B cell (primary cell): ENCODE measurements at regions not wholly inside any gene's neighbourhood (a gene's known extent, or its start where the extent isn't known, plus 50 kb on each side); places are given as distances from the start of the nearest gene placed in this dataset.

Experiments used
- ATAC-seq: fragments of 200-7000 bp; cut with Tn5 transposase; one replicate; pipeline ENCODE4 v1.10.0; 2021; ENCODE audit warnings: low read depth, mild to moderate bottlenecking, moderate number of reproducible peaks, moderate library complexity
- CTCF ChIA-PET: fragments of 350-600 bp; sonication (Branson Sonifier 250); formaldehyde crosslinking; loops from one replicate; lab custom pipeline; 2021; ENCODE audit warnings: antibody characterized with exemption, inconsistent platforms; lab: Charles Lee
- POLR2A ChIA-PET: fragments of 350-600 bp; sonication (Branson Sonifier 250); formaldehyde crosslinking; loops from one replicate; lab custom pipeline; 2021; ENCODE audit warnings: antibody characterized with exemption; lab: Charles Lee
- DNase-seq: peaks from one replicate; pipeline ENCODE4 v3.0.0; 2013
- H2AFZ ChIP-seq: 2 replicates; pipeline ENCODE4 v1.6.1; 2012; ENCODE audit warnings: mild to moderate bottlenecking, low read depth, low read length; ENCODE audit not compliant: insufficient read depth, poor library complexity, severe bottlenecking
- H3K27ac ChIP-seq, 2 donors: 1 replicate in 1 of 2; 2 replicates in 1 of 2; pipeline ENCODE4 v1.5.1; 2012 to 2013; ENCODE audit warnings: low read length in 2 of 2, mild to moderate bottlenecking in 2 of 2, moderate library complexity in 1 of 2
- H3K27me3 ChIP-seq, 4 experiments: fragments of 200-600 bp in 1 of 4; sonication (generic) in 1 of 4; replicated peaks in 1 of 4; 1 replicate in 2 of 4; 2 replicates in 2 of 4; pipeline versions ENCODE4 v1.6.1 to v1.7.0; 2013 to 2016; ENCODE audit warnings: low read length in 3 of 4, mild to moderate bottlenecking in 2 of 4, mixed read lengths in 1 of 4, moderate library complexity in 1 of 4; ENCODE audit not compliant: insufficient read depth in 4 of 4, control insufficient read depth in 3 of 4; ENCODE audit errors: control extremely low read depth in 1 of 4
- H3K36me3 ChIP-seq, 2 experiments: replicated peaks in 1 of 2; 1 replicate in 1 of 2; 2 replicates in 1 of 2; pipeline versions ENCODE4 v1.6.1 to v1.7.1; 2013; ENCODE audit warnings: low read length in 1 of 2; ENCODE audit not compliant: insufficient read depth in 2 of 2, control insufficient read depth in 1 of 2; ENCODE audit errors: control extremely low read depth in 1 of 2, extremely low read depth in 1 of 2
- H3K4me1 ChIP-seq, 2 donors: fragments of 200-600 bp in 1 of 2; sonication (generic) in 1 of 2; 1 replicate in 1 of 2; 2 replicates in 1 of 2; pipeline versions ENCODE4 v1.5.1 to v1.6.1; 2013 to 2017; ENCODE audit warnings: low read length in 2 of 2; ENCODE audit not compliant: control insufficient read depth in 2 of 2, insufficient read depth in 2 of 2
- H3K4me2 ChIP-seq: replicated peaks from 2 replicates; pipeline ENCODE3; 2012; ENCODE audit warnings: mild to moderate bottlenecking, low read depth, low read length; ENCODE audit not compliant: poor library complexity, severe bottlenecking
- H3K4me3 ChIP-seq, 5 experiments: fragments of 200-600 bp in 1 of 5; sonication (generic) in 1 of 5; 1 replicate in 3 of 5; 2 replicates in 2 of 5; pipeline versions ENCODE4 v1.5.1 to v1.7.0; 2011 to 2016; ENCODE audit warnings: low read length in 4 of 5, mild to moderate bottlenecking in 4 of 5, low read depth in 2 of 5, control low read depth in 1 of 5, moderate library complexity in 1 of 5; ENCODE audit not compliant: insufficient read depth in 1 of 5; ENCODE audit errors: control extremely low read depth in 1 of 5, extremely low read depth in 1 of 5
- H3K79me2 ChIP-seq: fragments of 200-600 bp; sonication (generic); one replicate; pipeline ENCODE4 v1.6.0; 2016; ENCODE audit warnings: low read length; ENCODE audit not compliant: control insufficient read depth, insufficient read depth
- H3K9ac ChIP-seq: fragments of 200-600 bp; sonication (generic); 2 replicates; pipeline ENCODE4 v1.6.1; 2017; ENCODE audit warnings: mild to moderate bottlenecking, low read length, moderate library complexity
- H3K9me3 ChIP-seq, 3 donors: one replicate each; pipeline versions ENCODE4 v1.6.1 to v1.7.1; 2013; ENCODE audit warnings: low read length in 2 of 3; ENCODE audit not compliant: control insufficient read depth in 2 of 3, insufficient read depth in 1 of 3; ENCODE audit errors: control extremely low read depth in 1 of 3
- H4K20me1 ChIP-seq: 2 replicates; pipeline ENCODE4 v1.6.0; 2012; ENCODE audit warnings: mild to moderate bottlenecking, low read length; ENCODE audit not compliant: insufficient read depth, control insufficient read depth, poor library complexity, severe bottlenecking
- H3K27ac Mint-ChIP-seq: one replicate; pipeline ENCODE4 v1.8.0; 2021; ENCODE audit warnings: mixed read lengths
- H3K27me3 Mint-ChIP-seq: one replicate; pipeline ENCODE4 v1.8.0; 2021; ENCODE audit warnings: mixed read lengths
- H3K4me1 Mint-ChIP-seq: one replicate; pipeline ENCODE4 v1.8.0; 2021; ENCODE audit warnings: mixed read lengths
- H3K4me3 Mint-ChIP-seq: one replicate; pipeline ENCODE4 v1.8.0; 2021; ENCODE audit warnings: mixed read lengths
- H3K9me3 Mint-ChIP-seq: one replicate; pipeline ENCODE4 v1.8.0; 2022; ENCODE audit warnings: mixed read lengths; ENCODE audit not compliant: insufficient read depth
- CTCF ChIP-seq: fragments of 200-600 bp; IDR thresholded peaks from one replicate; pipeline ENCODE4 v1.8.0; 2022; ENCODE audit warnings: antibody characterized with exemption, mild to moderate bottlenecking
- EZH2 ChIP-seq: IDR thresholded peaks from 2 replicates; pipeline ENCODE4 v1.6.1; 2012; ENCODE audit warnings: borderline replicate concordance, low read depth, mild to moderate bottlenecking, moderate library complexity, low read length; ENCODE audit not compliant: insufficient read depth, poor library complexity, severe bottlenecking
- WGBS: methylation state at CpG from one replicate; pipeline ENCODE4 v1.1.5; 2013; ENCODE audit warnings: missing lambda C conversion rate; ENCODE audit not compliant: insufficient coverage; 5-methylcytosine and 5-hydroxymethylcytosine counted together
- intact Hi-C: fragments of 100-400 bp; cut with micrococcal nuclease; formaldehyde crosslinking; loops from one replicate; pipeline ENCODE4 v1.10.0; 2022

DNA sequence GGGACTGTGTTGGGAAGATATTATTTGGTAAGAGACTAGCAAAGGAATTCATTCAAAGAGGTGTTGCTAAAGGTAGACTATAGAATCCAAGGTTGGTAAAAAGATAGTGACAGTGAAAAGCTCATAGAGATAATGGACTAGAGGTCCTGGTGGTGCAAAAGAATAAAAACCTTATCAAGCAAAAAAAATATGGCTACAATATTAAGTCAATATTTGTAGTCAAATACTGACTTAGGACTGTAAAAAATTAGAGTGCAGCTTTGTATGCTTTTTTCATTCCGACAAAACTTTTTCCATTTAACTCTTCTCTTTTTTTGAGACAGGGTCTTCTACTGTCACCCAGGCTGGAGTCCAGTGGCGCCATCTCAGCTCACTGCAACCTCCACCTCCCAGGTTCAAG lies 444.0 kb upstream of the AGTR1 start:
- no peak overlapping the region for H2AFZ ChIP-seq
- H3K36me3 ChIP-seq, result no peaks in the 10 kb centered on the region
- intact Hi-C loops, result no loop called here
- WGBS, result 92% methylated on average over 2 of the region's 2 CpGs
- DNase-seq (no peak), ATAC-seq (no peak)
- H4K20me1 ChIP-seq, result no peaks in the 10 kb centered on the region
- no peaks in the 10 kb centered on the region for H3K4me1 ChIP-seq
- no peaks in the 10 kb centered on the region for H3K9me3 Mint-ChIP-seq
- H3K4me3 ChIP-seq, result no peak overlapping the region
- H3K27ac ChIP-seq, result no peak overlapping the region
- no peak for TF ChIP-seq CTCF
- no peak for TF ChIP-seq EZH2
- no peak overlapping the region for H3K4me3 Mint-ChIP-seq
- no peaks in the 10 kb centered on the region for H3K4me1 Mint-ChIP-seq
- POLR2A ChIA-PET, result no interaction called here
- peaks cover 0 to 6% (median 0%) of the 10 kb centered on the region in 3 donors for H3K9me3 ChIP-seq
- CTCF ChIA-PET, result no interaction called here
- H3K4me2 ChIP-seq, result no peak overlapping the region
- no peaks in the 10 kb centered on the region for H3K79me2 ChIP-seq
- no peaks in the 10 kb centered on the region for H3K27me3 Mint-ChIP-seq
- no peaks in the 10 kb centered on the region for H3K27me3 ChIP-seq
- H3K27ac Mint-ChIP-seq, result no peak overlapping the region
- H3K9ac ChIP-seq, result no peak overlapping the region

GRCh38 chr3:148254402-148254801 lies 443.3 kb upstream of the AGTR1 start:
- intact Hi-C loops, result no loop called here
- Histone ChIP-seq H3K9me3 (peaks cover 0 to 6% (median 0%) of the 10 kb centered on the region in 3 donors), H3K4me2 (no peak overlapping the region), H3K4me3 (no peak overlapping the region), H3K36me3 (no peaks in the 10 kb centered on the region), H4K20me1 (no peaks in the 10 kb centered on the region), H3K27ac (no peak overlapping the region), H2AFZ (no peak overlapping the region), H3K79me2 (no peaks in the 10 kb centered on the region), H3K27me3 (no peaks in the 10 kb centered on the region), H3K9ac (no peak overlapping the region), H3K4me1 (no peaks in the 10 kb centered on the region)
- TF ChIP-seq EZH2 (no peak), CTCF (no peak)
- ChIA-PET CTCF (no interaction called here), POLR2A (no interaction called here)
- no peaks in the 10 kb centered on the region for H3K4me1 Mint-ChIP-seq
- H3K27me3 Mint-ChIP-seq, result no peaks in the 10 kb centered on the region
- DNase-seq (no peak), ATAC-seq (no peak)
- H3K4me3 Mint-ChIP-seq, result no peak overlapping the region
- WGBS, result 100% methylated on average over 1 of the region's 2 CpGs
- no peaks in the 10 kb centered on the region for H3K9me3 Mint-ChIP-seq
- no peak overlapping the region for H3K27ac Mint-ChIP-seq
